HepG2 (cell line): ENCODE measurements at regions not wholly inside any gene's neighbourhood (a gene's known extent, or its start where the extent isn't known, plus 50 kb on each side); places are given as distances from the start of the nearest gene placed in this dataset.

Experiments
- ATAC-seq: fragments of 200-7000 bp; cut with Tn5 transposase; 3 replicates; pipeline ENCODE4 v1.9.1; 2020; ENCODE audit warnings: mild to moderate bottlenecking, moderate library complexity
- BruUV-seq: library from RNA; stranded (reverse); fragments of 400-500 nt; replicated peaks from 2 replicates; lab custom pipeline; 2021; lab: Mats Ljungman, UMichigan
- CTCF ChIA-PET: fragments of 300-600 bp; formaldehyde crosslinking; extraction: SDS; loops from one replicate; lab custom pipeline; 2021; ENCODE audit warnings: low total read pairs, inconsistent platforms, low intra/inter-chr PET ratio; lab: Yijun Ruan, JAX
- POLR2A ChIA-PET: fragments of 350-600 bp; sonication (Branson Sonifier 250); formaldehyde crosslinking; loops from one replicate; lab custom pipeline; 2020; ENCODE audit warnings: antibody characterized with exemption, inconsistent platforms; lab: Yijun Ruan, JAX
- DNase-seq: peaks from one replicate; pipeline ENCODE4 v3.0.0-alpha.2; 2015; ENCODE audit warnings: low spot score
- FAIRE-seq: peaks from 3 replicates; lab custom pipeline; 2011; peaks lifted over from hg19 to GRCh38; lab: Jason Lieb, UNC
- H2AFZ ChIP-seq: one replicate; pipeline ENCODE4 v1.6.1; 2011; ENCODE audit warnings: low read length, inconsistent platforms
- H3K27ac ChIP-seq: fragments of 300-600 bp; 3 replicates; pipeline ENCODE4 v1.8.0; 2011; ENCODE audit warnings: mixed run types, mild to moderate bottlenecking, mixed read lengths, low read length, inconsistent platforms; ENCODE audit not compliant: insufficient read depth; ENCODE audit errors: extremely low read length
- H3K27me3 ChIP-seq, 2 experiments: fragments of 200-600 bp in 1 of 2; 2 replicates in 1 of 2; 3 replicates in 1 of 2; pipeline versions ENCODE4 v1.6.0 to v1.8.0; 2011; ENCODE audit warnings: low read length in 2 of 2, mild to moderate bottlenecking in 2 of 2, moderate library complexity in 2 of 2, inconsistent platforms in 1 of 2; ENCODE audit not compliant: insufficient read depth in 2 of 2, control insufficient read depth in 1 of 2
- H3K36me3 ChIP-seq, 2 experiments: fragments of 200-600 bp in 1 of 2; replicated peaks in 1 of 2; 2 replicates in 1 of 2; 3 replicates in 1 of 2; pipeline versions ENCODE4 v1.5.1 to v1.8.0; 2011; ENCODE audit warnings: low read length in 2 of 2, inconsistent platforms in 1 of 2; ENCODE audit not compliant: insufficient read depth in 2 of 2, control insufficient read depth in 1 of 2
- H3K4me1 ChIP-seq: 2 replicates; pipeline ENCODE4 v1.5.1; 2012; ENCODE audit warnings: low read length, inconsistent platforms; ENCODE audit not compliant: insufficient read depth
- H3K4me2 ChIP-seq: 2 replicates; pipeline ENCODE4 v1.6.0; 2011; ENCODE audit warnings: low read depth, low read length, inconsistent platforms
- H3K4me3 ChIP-seq, 3 experiments: fragments of 200-600 bp in 1 of 3; sonication (generic), shearing (Covaris generic) in 1 of 3; replicated peaks in 1 of 3; 2 replicates each; pipeline ENCODE4 v1.5.1; 2011 to 2016; ENCODE audit warnings: low read length in 3 of 3, inconsistent platforms in 2 of 3, low read depth in 2 of 3, mild to moderate bottlenecking in 2 of 3, control low read depth in 1 of 3, mixed read lengths in 1 of 3; ENCODE audit not compliant: insufficient read depth in 1 of 3
- H3K79me2 ChIP-seq: one replicate; pipeline ENCODE4 v1.6.1; 2011; ENCODE audit warnings: low read length, inconsistent platforms; ENCODE audit not compliant: insufficient read depth
- H3K9ac ChIP-seq: 2 replicates; pipeline ENCODE4 v1.6.0; 2011; ENCODE audit warnings: mild to moderate bottlenecking, low read depth, low read length, inconsistent platforms; ENCODE audit not compliant: insufficient read depth
- H3K9me3 ChIP-seq: 2 replicates; pipeline ENCODE4 v1.5.1; 2012; ENCODE audit warnings: mild to moderate bottlenecking, low read length
- H4K20me1 ChIP-seq: 2 replicates; pipeline ENCODE4 v1.6.0; 2011; ENCODE audit warnings: inconsistent platforms, mild to moderate bottlenecking, low read length, moderate library complexity; ENCODE audit not compliant: insufficient read depth
- ATF7-NPFF ChIP-seq: sonication (generic); formaldehyde crosslinking; IDR thresholded peaks from 2 replicates; pipeline ENCODE4 v1.8.1; 2023; ENCODE audit warnings: mild to moderate bottlenecking, low read depth, missing genetic modification reagents, moderate library complexity
- FOXK2 ChIP-seq: fragments of 450-650 bp; IDR thresholded peaks from 2 replicates; pipeline ENCODE4 v1.6.1; 2016
- LBX2 ChIP-seq: sonication (generic); formaldehyde crosslinking; IDR thresholded peaks from 2 replicates; pipeline ENCODE4 v1.5.0; 2020; ENCODE audit warnings: missing genetic modification reagents, mild to moderate bottlenecking, borderline replicate concordance
- MEIS2 ChIP-seq: sonication (generic); formaldehyde crosslinking; IDR thresholded peaks from 2 replicates; pipeline ENCODE4 v1.9.0; 2021; ENCODE audit warnings: mild to moderate bottlenecking, missing genetic modification reagents
- MTA3 ChIP-seq: sonication (generic); formaldehyde crosslinking; IDR thresholded peaks from 2 replicates; pipeline ENCODE4 v1.4.0; 2020; ENCODE audit warnings: missing genetic modification reagents
- NKX3-1 ChIP-seq: sonication (generic); formaldehyde crosslinking; IDR thresholded peaks from 2 replicates; pipeline ENCODE4 v1.5.0; 2020; ENCODE audit warnings: missing genetic modification reagents
- PHF5A ChIP-seq: IDR thresholded peaks from one replicate; pipeline ENCODE4 v1.6.1; 2018; ENCODE audit warnings: low read depth, missing genetic modification reagents; ENCODE audit not compliant: unreplicated experiment
- RERE ChIP-seq: IDR thresholded peaks from 2 replicates; pipeline ENCODE4 v1.6.1; 2016; ENCODE audit warnings: low read depth, missing genetic modification reagents, missing compliant biosample characterization
- SPEN ChIP-seq: sonication (generic); formaldehyde crosslinking; IDR thresholded peaks from 2 replicates; pipeline ENCODE4 v1.5.1; 2020; ENCODE audit warnings: low read depth, mild to moderate bottlenecking, missing genetic modification reagents
- TBX2 ChIP-seq: sonication (generic); formaldehyde crosslinking; IDR thresholded peaks from 2 replicates; pipeline ENCODE4 v1.5.0; 2020; ENCODE audit warnings: missing genetic modification reagents, mild to moderate bottlenecking, borderline replicate concordance
- TCF7 ChIP-seq: sonication (generic); IDR thresholded peaks from 2 replicates; pipeline ENCODE4 v1.6.1; 2016; ENCODE audit warnings: antibody characterized with exemption, low read depth
- ZFP36 ChIP-seq: fragments of 150-350 bp; IDR thresholded peaks from 2 replicates; pipeline ENCODE4 v1.6.1; 2018; ENCODE audit warnings: borderline replicate concordance, low read length, low read depth; ENCODE audit not compliant: partially characterized antibody
- ZFP82 ChIP-seq: sonication (generic); formaldehyde crosslinking; IDR thresholded peaks from 2 replicates; pipeline ENCODE4 v1.5.1; 2020; ENCODE audit warnings: mild to moderate bottlenecking, missing genetic modification reagents, borderline replicate concordance
- ZMYM3 ChIP-seq: sonication (generic); formaldehyde crosslinking; IDR thresholded peaks from 2 replicates; pipeline ENCODE4 v1.5.1; 2020; ENCODE audit warnings: mild to moderate bottlenecking, missing genetic modification reagents
- ZNF101 ChIP-seq: sonication (generic); formaldehyde crosslinking; IDR thresholded peaks from 2 replicates; pipeline ENCODE4 v1.4.0; 2020; ENCODE audit warnings: mild to moderate bottlenecking, low read depth, missing genetic modification reagents, borderline replicate concordance
- ZNF33B ChIP-seq: sonication (generic); formaldehyde crosslinking; IDR thresholded peaks from 2 replicates; pipeline ENCODE4 v1.5.1; 2020; ENCODE audit warnings: mild to moderate bottlenecking, missing genetic modification reagents
- ZNF451 ChIP-seq: sonication (generic); formaldehyde crosslinking; IDR thresholded peaks from 2 replicates; pipeline ENCODE4 v1.5.0; 2020; ENCODE audit warnings: mild to moderate bottlenecking, missing genetic modification reagents
- ZNF749 ChIP-seq: sonication (generic); formaldehyde crosslinking; IDR thresholded peaks from 2 replicates; pipeline ENCODE4 v1.8.0; 2022; ENCODE audit warnings: mild to moderate bottlenecking, missing genetic modification reagents, moderate library complexity, borderline replicate concordance
- ZNF850 ChIP-seq: sonication (generic); formaldehyde crosslinking; conservative IDR thresholded peaks from 2 replicates; pipeline ENCODE4 v1.9.0; 2021; ENCODE audit warnings: mild to moderate bottlenecking, missing genetic modification reagents
- WGBS: methylation state at CpG from one replicate; pipeline ENCODE4 v1.1.6; 2017; ENCODE audit warnings: low lambda C conversion rate; 5-methylcytosine and 5-hydroxymethylcytosine counted together
- in situ Hi-C: cut with HindIII; loops from 2 replicates; pipeline ENCODE4 v1.10.0; 2017; ENCODE audit warnings: low pct_unique_long_range_greater_than_20kb; ENCODE audit not compliant: extremely low pct_ligation_motif_present
- intact Hi-C: fragments of 100-400 bp; cut with micrococcal nuclease; formaldehyde crosslinking; loops from one replicate; pipeline ENCODE4 v1.10.0; 2022; ENCODE audit not compliant: unreplicated experiment

GRCh38 chr5:117869596-117869995 is 1118.8 kb downstream of the DTWD2 start (continued):
- no peak for TF ChIP-seq MEIS2 (CRISPR knock-in tag)
- TF ChIP-seq, all 625 proteins: peak for 0

GRCh38 chr5:117863586-117864296 is 1124.6 kb downstream of the DTWD2 start:
- H3K36me3 ChIP-seq, result no peaks in the 10 kb centered on the region
- no peak overlapping the region for H3K4me3 ChIP-seq
- H3K9me3 ChIP-seq, result no peaks in the 10 kb centered on the region
- no peak overlapping the region for H3K27ac ChIP-seq
- ATAC-seq (no peak), FAIRE-seq (no peak)
- in situ Hi-C loops, result no loop called here
- H3K79me2 ChIP-seq, result no peaks in the 10 kb centered on the region
- POLR2A ChIA-PET, result no interaction called here
- no TSS peak for BruUV-seq
- H3K4me1 ChIP-seq, result no peaks in the 10 kb centered on the region
- no peak for TF ChIP-seq PHF5A (CRISPR knock-in tag)
- TF ChIP-seq ZFP82, result no peak
- TF ChIP-seq TCF7, result no peak
- TF ChIP-seq SPEN, result no peak
- TF ChIP-seq LBX2 (CRISPR knock-in tag), result no peak
- no peak for TF ChIP-seq ZNF850 (CRISPR knock-in tag)
- TF ChIP-seq ZMYM3 (CRISPR knock-in tag), result no peak
- no peak for TF ChIP-seq ATF7-NPFF (CRISPR knock-in tag)
- no peak for TF ChIP-seq NKX3-1 (CRISPR knock-in tag)
- TF ChIP-seq ZNF101 (CRISPR knock-in tag), result no peak
- no peak for TF ChIP-seq ZNF749 (CRISPR knock-in tag)
- TF ChIP-seq TBX2 (CRISPR knock-in tag), result no peak
- no peak for TF ChIP-seq MTA3 (CRISPR knock-in tag)
- no peak for TF ChIP-seq FOXK2
- TF ChIP-seq ZNF33B (CRISPR knock-in tag), result no peak
- TF ChIP-seq ZFP36, result no peak
- no peak for TF ChIP-seq RERE (CRISPR knock-in tag)
- no peak for TF ChIP-seq ZNF451 (CRISPR knock-in tag)
- TF ChIP-seq, all 625 proteins: peak for 0
- Histone ChIP-seq H2AFZ (no peak overlapping the region), H4K20me1 (no peaks in the 10 kb centered on the region), H3K9ac (no peak overlapping the region), H3K27me3 (no peaks in the 10 kb centered on the region), H3K4me2 (no peak overlapping the region)
- WGBS, result 0% methylated on average over 2 of the region's 2 CpGs
- DNase-seq, result no peak
- intact Hi-C loops, result no loop called here
- CTCF ChIA-PET, result no interaction called here
